A549 (cell line): ENCODE measurements at regions not wholly inside any gene's neighbourhood (a gene's known extent, or its start where the extent isn't known, plus 50 kb on each side); places are given as distances from the start of the nearest gene placed in this dataset.

Source experiments
- CTCF ChIP-seq: fragments of >200 bp; sonication (Bioruptor Twin); formaldehyde crosslinking; IDR thresholded peaks from 3 replicates; pipeline ENCODE4 v1.5.1; 2016
- NFE2L2 ChIP-seq: fragments of 150-350 bp; conservative IDR thresholded peaks from 2 replicates; pipeline ENCODE4 v1.6.1; 2014; ENCODE audit warnings: low read length
- USF2 ChIP-seq: fragments of 450-650 bp; IDR thresholded peaks from 2 replicates; pipeline ENCODE4 v1.6.1; 2014; ENCODE audit warnings: antibody characterized with exemption

- TF ChIP-seq CTCF (no peak), USF2 (no peak), NFE2L2 (no peak)
These were observed 236.9 kb upstream of the SLC10A2 start for GRCh38 chr13:103303078-103303651.
